Fibroblast of the aortic adventitia (primary cell): ENCODE measurements at regions not wholly inside any gene's neighbourhood (a gene's known extent, or its start where the extent isn't known, plus 50 kb on each side); places are given as distances from the start of the nearest gene placed in this dataset.

ENCODE experiments used
- DNase-seq: peaks from one replicate; pipeline ENCODE4 v3.0.0-alpha.2; 2010; ENCODE audit warnings: low read depth
- H3K4me3 ChIP-seq: 2 replicates; pipeline ENCODE4 v1.5.1; 2011; ENCODE audit warnings: low read depth, mild to moderate bottlenecking, control low read depth, low read length, moderate library complexity
- TF ChIP-seq, protein P1 (sequence below): IDR thresholded peaks from 2 replicates; pipeline ENCODE4 v1.5.1; 2011; ENCODE audit warnings: mild to moderate bottlenecking, low read length, control low read depth, inconsistent platforms; ENCODE audit not compliant: insufficient read depth

GRCh38 chr10:109022417-109023049 is 900.8 kb downstream of the XPNPEP1 start:
- H3K4me3 ChIP-seq, result no peak overlapping the region
- no peak for DNase-seq
- TF ChIP-seq, protein P1, sequence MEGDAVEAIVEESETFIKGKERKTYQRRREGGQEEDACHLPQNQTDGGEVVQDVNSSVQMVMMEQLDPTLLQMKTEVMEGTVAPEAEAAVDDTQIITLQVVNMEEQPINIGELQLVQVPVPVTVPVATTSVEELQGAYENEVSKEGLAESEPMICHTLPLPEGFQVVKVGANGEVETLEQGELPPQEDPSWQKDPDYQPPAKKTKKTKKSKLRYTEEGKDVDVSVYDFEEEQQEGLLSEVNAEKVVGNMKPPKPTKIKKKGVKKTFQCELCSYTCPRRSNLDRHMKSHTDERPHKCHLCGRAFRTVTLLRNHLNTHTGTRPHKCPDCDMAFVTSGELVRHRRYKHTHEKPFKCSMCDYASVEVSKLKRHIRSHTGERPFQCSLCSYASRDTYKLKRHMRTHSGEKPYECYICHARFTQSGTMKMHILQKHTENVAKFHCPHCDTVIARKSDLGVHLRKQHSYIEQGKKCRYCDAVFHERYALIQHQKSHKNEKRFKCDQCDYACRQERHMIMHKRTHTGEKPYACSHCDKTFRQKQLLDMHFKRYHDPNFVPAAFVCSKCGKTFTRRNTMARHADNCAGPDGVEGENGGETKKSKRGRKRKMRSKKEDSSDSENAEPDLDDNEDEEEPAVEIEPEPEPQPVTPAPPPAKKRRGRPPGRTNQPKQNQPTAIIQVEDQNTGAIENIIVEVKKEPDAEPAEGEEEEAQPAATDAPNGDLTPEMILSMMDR, result no peak

DNA sequence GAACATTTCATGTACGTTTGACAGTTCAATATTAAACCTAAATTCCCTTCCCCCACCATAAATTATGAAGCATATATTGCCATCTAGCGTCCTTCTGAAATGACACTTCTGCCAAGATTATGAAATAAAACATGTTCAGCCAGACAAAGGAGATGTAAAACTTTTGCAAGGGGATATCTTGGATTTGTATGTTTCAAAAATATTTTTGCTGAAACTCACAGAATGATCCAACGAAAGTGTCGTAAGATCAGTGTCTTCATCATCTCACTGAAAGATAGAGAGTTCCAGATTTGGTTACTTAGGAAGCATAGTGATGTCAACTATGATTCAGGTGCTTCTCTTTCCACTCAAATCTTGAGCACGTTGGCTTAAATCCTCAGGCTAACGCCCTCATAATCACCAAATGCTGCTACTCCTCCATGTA is 904.3 kb downstream of the XPNPEP1 start:
- TF ChIP-seq, protein P1, result peak; percentile 21
- peak; percentile 26 for DNase-seq
- H3K4me3 ChIP-seq, result no peak overlapping the region

- no peak overlapping the region for H3K4me3 ChIP-seq
- TF ChIP-seq, protein P1, result no peak
- DNase-seq, result no peak
Measured at GRCh38 chr10:109007514-109007913, 915.8 kb downstream of the XPNPEP1 start.

- no peak for DNase-seq
- TF ChIP-seq, protein P1, result no peak
- no peak overlapping the region for H3K4me3 ChIP-seq
Measured at GRCh38 chr10:108990441-108990840, 932.9 kb downstream of the XPNPEP1 start.

DNA sequence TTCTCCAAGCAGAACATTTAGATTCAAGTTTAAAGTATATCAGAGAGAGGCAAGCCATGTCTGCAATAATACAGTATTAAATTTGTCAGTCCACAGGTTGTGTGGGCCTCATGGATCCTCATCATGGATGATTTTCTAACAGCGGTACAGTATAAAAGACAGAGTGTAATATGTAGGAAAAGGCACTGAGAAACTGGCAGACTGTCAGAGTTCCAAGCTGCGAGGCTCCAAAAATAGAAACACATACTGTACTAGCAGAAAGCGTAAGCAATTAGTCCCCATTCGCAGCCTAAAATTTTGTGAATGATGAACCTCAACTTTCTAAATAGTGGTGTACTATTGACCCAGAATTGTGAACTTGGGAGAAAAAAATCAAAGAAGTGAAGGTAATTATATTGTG is 933.3 kb downstream of the XPNPEP1 start:
- TF ChIP-seq, protein P1, result no peak
- no peak for DNase-seq
- H3K4me3 ChIP-seq, result no peak overlapping the region

DNA sequence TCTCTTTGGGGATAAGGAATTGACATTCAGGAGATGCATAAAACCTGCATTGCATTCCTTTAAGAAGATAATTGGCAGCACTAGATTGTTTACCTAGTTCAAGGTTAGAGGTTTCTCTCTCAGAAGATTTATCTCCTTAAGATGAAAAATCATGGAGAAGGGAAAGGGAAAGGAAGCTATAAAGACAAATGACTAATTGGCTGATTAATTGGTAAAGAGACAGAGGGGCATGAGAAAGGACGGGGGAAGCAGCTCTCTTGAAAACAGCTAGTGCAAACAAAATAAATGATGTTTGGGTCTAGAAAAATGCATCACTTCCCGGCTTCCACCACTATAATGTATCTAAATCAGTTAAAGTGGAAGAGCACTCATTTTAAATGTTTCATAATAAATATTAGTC is 941.2 kb downstream of the XPNPEP1 start:
- no peak for DNase-seq
- TF ChIP-seq, protein P1, result no peak
- H3K4me3 ChIP-seq, result no peak overlapping the region

GRCh38 chr10:108980869-108981268 is 942.4 kb downstream of the XPNPEP1 start:
- TF ChIP-seq, protein P1, result no peak
- no peak for DNase-seq
- no peak overlapping the region for H3K4me3 ChIP-seq
